ENCODE measurements at regions not wholly inside any gene's neighbourhood (a gene's known extent, or its start where the extent isn't known, plus 50 kb on each side); places are given as distances from the start of the nearest gene placed in this dataset.

DNA sequence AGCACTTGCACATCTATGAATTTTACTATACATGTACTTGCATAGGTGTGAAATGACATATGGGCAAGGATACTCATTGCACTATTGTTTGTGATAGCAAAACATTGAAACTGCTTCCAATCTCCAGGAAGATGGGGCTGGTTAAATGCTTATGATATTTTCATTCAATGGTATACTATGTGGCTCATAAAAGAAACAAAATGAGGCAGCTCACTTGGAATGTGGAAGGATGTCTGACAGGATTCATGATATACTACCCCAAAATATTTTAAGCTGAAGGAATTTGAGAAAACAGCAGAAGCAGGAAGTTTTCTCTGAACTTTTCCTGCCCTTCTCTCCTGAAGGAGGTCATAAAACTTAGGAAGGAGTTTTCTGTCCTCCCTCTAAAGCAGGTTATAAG lies 99.6 kb upstream of the CAST start:
- Mint-ChIP-seq H3K9me3 (no peaks in the 10 kb centered on the region), H3K36me3 (no peaks in the 10 kb centered on the region), H3K27ac (no peak overlapping the region), H3K4me3 (no peak overlapping the region), H3K27me3 (no peaks in the 10 kb centered on the region), H3K4me1 (ENCODE audit: unreplicated experiment) (no peaks in the 10 kb centered on the region)
- TF ChIP-seq, protein P1, sequence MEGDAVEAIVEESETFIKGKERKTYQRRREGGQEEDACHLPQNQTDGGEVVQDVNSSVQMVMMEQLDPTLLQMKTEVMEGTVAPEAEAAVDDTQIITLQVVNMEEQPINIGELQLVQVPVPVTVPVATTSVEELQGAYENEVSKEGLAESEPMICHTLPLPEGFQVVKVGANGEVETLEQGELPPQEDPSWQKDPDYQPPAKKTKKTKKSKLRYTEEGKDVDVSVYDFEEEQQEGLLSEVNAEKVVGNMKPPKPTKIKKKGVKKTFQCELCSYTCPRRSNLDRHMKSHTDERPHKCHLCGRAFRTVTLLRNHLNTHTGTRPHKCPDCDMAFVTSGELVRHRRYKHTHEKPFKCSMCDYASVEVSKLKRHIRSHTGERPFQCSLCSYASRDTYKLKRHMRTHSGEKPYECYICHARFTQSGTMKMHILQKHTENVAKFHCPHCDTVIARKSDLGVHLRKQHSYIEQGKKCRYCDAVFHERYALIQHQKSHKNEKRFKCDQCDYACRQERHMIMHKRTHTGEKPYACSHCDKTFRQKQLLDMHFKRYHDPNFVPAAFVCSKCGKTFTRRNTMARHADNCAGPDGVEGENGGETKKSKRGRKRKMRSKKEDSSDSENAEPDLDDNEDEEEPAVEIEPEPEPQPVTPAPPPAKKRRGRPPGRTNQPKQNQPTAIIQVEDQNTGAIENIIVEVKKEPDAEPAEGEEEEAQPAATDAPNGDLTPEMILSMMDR (conservative IDR thresholded peaks at IDR 0.05): no peak
- DNase-seq (ENCODE audit: extremely low spot score, unreplicated experiment): no peak

DNA sequence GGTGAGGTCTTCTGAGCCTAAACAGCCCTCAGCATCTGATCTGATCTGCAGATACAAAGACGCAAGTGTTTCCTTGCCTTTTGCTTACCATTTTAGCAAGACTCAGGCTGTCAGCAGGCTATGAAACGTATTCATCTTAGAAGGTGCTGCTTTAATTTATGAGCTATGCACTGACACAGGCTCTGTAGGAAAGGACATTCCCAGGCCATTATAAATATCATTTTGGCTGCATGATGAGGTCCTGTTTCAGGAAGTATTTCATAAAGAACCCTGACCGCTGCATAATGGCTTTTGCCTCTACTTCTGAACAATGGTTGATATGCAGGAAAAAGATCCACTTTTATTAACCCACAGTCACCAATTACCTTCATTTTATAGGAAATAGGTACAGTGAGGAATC lies 98.4 kb upstream of the CAST start:
- TF ChIP-seq, protein P1 (conservative IDR thresholded peaks at IDR 0.05): no peak
- H3K36me3 Mint-ChIP-seq: no peaks in the 10 kb centered on the region
- no peak for DNase-seq (ENCODE audit: extremely low spot score, unreplicated experiment)
- H3K4me3 Mint-ChIP-seq: no peak overlapping the region
- no peaks in the 10 kb centered on the region for H3K27me3 Mint-ChIP-seq
- H3K27ac Mint-ChIP-seq: no peak overlapping the region
- no peaks in the 10 kb centered on the region for H3K4me1 Mint-ChIP-seq (ENCODE audit: unreplicated experiment)
- no peaks in the 10 kb centered on the region for H3K9me3 Mint-ChIP-seq

DNA sequence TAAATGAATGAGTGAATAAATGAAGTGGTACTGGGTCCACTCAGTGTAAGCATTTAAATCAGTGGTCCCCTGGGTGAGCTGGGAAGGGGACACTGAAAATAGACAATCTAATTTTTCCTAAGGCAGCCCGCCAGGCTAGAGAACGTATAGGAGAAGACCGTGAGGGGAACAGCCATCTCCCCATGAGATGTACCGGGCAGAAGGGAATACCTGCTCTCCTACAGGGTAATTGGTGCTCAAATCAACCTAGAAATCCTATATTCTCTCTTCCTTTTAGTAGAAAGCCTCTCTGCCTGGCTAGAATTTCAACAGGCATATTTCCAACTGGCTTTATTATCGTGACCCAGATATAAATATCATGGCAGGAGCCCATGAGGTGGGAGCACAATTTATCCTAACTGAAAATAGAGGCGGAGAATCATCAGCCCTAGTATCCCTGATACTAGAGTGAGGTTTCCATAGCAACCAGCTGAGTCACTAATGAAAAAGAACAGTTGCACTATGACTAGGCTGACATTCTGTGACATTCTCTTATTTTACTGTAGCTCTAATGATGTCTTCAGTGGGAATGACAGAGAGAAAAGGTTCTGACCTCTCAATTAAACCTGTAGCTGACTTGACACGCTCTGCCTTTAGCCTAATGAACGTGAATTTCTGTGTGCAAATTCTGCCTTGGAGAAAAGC lies 96.5 kb upstream of the CAST start:
- H3K4me1 Mint-ChIP-seq (ENCODE audit: unreplicated experiment): no peaks in the 10 kb centered on the region
- H3K9me3 Mint-ChIP-seq: no peaks in the 10 kb centered on the region
- no peak for DNase-seq (ENCODE audit: extremely low spot score, unreplicated experiment)
- no peak overlapping the region for H3K4me3 Mint-ChIP-seq
- no peak overlapping the region for H3K27ac Mint-ChIP-seq
- TF ChIP-seq, protein P1 (conservative IDR thresholded peaks at IDR 0.05): no peak
- no peaks in the 10 kb centered on the region for H3K36me3 Mint-ChIP-seq
- H3K27me3 Mint-ChIP-seq: peaks cover 8% of the 10 kb centered on the region

DNA sequence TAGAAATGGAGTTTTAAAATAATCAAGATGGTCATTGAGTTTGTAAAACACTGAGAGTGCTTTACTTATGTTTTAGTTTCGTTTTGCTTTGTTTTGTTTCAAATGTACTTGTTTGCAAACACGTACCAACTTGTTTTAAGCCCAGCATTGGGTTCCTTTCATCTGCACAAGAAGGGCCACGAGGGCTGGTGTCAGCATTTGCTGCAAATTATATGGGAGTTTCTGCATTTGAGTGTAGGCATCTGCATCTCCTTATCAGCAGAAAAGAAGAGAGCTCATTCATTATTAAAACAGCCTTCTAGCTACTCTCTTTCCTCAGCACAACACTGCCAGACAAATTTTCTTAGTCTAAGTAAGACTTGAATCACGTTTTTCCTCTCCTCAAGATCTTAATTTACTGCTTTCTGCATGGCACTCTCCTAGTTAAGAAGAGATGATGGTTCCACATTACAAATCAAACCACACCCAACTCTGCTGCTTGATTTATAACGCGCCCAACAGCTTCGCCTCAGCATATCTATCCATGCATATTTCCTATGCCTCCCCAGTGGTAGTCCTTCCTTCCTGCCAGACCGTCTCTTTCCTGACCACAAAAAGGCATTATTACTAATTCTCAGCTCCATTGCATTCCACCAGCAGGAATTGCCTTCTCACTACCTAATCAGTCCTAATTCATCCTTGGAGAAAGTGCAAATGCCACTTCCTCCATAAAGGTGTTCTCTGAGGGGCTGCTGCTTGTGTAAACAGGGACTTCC lies 95.2 kb upstream of the CAST start:
- no peak for DNase-seq (ENCODE audit: extremely low spot score, unreplicated experiment)
- no peaks in the 10 kb centered on the region for H3K4me1 Mint-ChIP-seq (ENCODE audit: unreplicated experiment)
- H3K4me3 Mint-ChIP-seq: no peak overlapping the region
- H3K36me3 Mint-ChIP-seq: no peaks in the 10 kb centered on the region
- H3K27ac Mint-ChIP-seq: no peak overlapping the region
- no peaks in the 10 kb centered on the region for H3K9me3 Mint-ChIP-seq
- peaks cover 11% of the 10 kb centered on the region for H3K27me3 Mint-ChIP-seq
- TF ChIP-seq, protein P1 (conservative IDR thresholded peaks at IDR 0.05): no peak

DNA sequence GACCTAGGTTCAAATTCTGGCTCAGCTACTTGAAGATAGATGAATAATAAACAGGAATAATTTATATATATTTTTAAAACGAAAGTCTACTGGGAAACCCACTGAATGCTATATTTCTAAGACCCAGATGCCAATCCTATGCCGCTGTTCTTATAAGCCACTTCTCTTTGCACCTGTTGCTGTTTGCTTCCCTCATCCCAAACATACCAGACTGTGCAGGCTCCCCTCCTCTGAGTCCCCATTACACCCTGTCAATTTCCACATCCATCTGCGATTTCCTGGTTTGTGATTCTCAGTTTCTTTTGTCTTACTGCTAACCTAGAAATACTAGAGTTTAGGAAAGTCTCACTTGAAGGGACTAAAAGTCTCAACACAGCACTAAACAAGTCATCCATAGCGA lies 92.8 kb upstream of the CAST start:
- DNase-seq (ENCODE audit: extremely low spot score, unreplicated experiment): no peak
- H3K36me3 Mint-ChIP-seq: no peaks in the 10 kb centered on the region
- H3K27me3 Mint-ChIP-seq: peaks cover 11% of the 10 kb centered on the region
- H3K9me3 Mint-ChIP-seq: no peaks in the 10 kb centered on the region
- no peaks in the 10 kb centered on the region for H3K4me1 Mint-ChIP-seq (ENCODE audit: unreplicated experiment)
- H3K27ac Mint-ChIP-seq: no peak overlapping the region
- no peak overlapping the region for H3K4me3 Mint-ChIP-seq
- TF ChIP-seq, protein P1 (conservative IDR thresholded peaks at IDR 0.05): no peak

Data from type B pancreatic cell (in vitro differentiated cells).